Activated CD4-positive, alpha-beta T cell treated with anti-CD3 and anti-CD28 coated beads, Interleukin-2, Interleukin-6, amounts not matched to agents 100 ng/mL and 50 ng/mL, durations not matched to agents 16 hours and 8 hours (primary cell): ENCODE measurements at regions not wholly inside any gene's neighbourhood (a gene's known extent, or its start where the extent isn't known, plus 50 kb on each side); places are given as distances from the start of the nearest gene placed in this dataset.
"Not testable (repeated sequence)": the region's sequence is repeated elsewhere in the genome, so short reads cannot be mapped to it uniquely, and the experiment has no call there.

Experiments used
- DNase-seq: peaks from one replicate; pipeline ENCODE4 v3.0.0-alpha.2; 2020

DNA sequence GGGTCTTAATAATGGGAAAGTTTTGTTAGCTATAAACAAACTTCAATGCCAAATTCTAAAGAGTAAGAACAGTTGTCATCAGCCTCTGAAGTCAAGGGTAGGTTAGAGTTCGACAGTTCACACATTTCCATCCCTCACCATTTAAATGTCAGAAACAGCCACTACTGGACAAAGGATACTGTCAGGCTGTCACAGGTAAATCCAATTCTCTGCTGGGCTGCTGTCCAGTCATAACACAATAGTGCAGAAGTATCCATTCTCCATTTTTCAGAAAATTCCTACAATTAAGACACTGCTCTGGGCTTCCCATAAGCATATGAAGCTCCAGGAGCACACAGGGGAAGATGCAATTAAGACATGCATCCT is 221.4 kb downstream of the RPS29 start:
- no peak for DNase-seq

- no peak for DNase-seq
Observed at GRCh38 chr14:49363821-49364751, 222.1 kb downstream of the RPS29 start.

GRCh38 chr14:49362916-49363315 is 223.3 kb downstream of the RPS29 start:
- no peak for DNase-seq

DNA sequence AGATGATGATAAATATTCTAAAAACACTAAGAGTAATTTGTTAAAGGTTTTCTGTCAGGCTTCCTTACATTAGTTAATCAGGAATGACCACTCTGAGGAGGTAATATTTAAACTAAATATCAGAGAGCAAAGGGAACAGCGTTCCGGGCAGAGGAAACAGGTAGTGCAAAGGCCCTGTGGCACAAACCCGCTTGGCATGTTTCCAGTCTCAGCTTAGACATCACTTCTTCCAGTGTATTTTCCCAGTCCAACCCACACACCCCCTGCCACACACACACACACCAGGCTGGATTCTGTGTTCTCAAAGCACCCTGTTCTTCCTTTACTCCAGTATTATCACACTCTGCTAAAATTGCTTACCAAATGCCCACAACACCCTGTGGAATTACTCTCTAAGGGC is 247.1 kb downstream of the RPS29 start:
- DNase-seq, result no peak

GRCh38 chr14:49319810-49320209 is 266.4 kb downstream of the RPS29 start:
- DNase-seq, result no peak

DNA sequence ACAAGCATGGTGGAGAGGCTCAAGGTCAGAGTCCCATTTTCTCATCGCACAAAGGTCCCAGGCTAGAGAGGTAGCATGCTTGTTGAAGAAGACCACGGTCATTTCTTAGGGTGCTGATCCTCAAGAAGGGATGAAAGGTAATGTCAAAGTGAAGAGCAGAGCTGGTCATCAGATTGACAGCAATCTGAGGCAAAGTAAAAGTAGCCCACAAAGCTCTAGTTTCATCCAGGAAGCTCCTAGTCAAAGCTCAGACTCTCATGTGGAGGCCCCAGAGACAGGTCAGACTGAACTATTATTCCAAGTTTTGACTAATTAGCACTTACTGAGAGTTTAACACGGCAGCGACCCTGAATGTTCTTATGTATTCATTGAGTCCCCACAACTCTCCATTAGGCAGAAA is 270.6 kb downstream of the RPS29 start:
- DNase-seq, result no peak

GRCh38 chr14:49314737-49315136 is 271.4 kb downstream of the RPS29 start:
- DNase-seq, result no peak

DNA sequence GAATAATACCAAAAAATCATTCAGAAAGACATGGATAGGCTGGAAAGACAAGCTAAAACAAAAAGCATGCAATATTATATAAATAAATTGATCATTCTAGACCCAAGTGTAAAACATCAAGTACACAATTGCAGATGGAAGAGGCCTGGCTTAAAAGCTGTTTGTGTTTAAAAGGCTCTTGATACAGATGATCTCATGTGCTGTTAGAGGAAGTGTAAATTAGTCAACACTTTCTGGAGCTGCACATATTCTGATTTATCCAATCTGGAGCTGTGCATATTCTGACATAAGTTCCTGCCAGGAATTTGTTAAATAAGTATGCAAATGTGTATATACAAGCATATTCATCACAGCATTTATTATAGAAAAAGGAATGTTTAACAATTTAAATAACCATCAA is 273.1 kb downstream of the RPS29 start:
- DNase-seq, result no peak

DNA sequence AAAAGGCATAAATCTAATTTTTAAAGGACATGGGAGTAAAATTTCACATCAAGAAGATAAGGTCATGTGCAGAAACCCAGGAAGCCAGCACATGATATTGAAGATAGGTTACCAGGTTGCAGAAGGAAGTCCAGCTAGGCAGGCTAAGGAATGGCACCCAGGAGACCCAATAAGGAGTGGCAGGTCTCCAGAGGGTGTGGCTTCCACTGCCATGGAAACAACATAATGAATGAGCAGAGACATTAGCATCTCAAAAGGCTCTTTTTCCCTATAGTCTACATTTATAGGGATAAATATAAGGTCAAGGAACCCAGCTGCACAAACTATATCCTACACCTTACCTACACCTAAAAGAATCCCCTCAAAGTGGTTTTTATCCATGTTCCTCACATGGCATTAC is 275.9 kb downstream of the RPS29 start:
- DNase-seq, result no peak

- peak; percentile 38 for DNase-seq
Observed at GRCh38 chr14:49306152-49306751, 279.9 kb downstream of the RPS29 start.

GRCh38 chr14:49303946-49304516 is 282.1 kb downstream of the RPS29 start:
- DNase-seq, result no peak

DNA sequence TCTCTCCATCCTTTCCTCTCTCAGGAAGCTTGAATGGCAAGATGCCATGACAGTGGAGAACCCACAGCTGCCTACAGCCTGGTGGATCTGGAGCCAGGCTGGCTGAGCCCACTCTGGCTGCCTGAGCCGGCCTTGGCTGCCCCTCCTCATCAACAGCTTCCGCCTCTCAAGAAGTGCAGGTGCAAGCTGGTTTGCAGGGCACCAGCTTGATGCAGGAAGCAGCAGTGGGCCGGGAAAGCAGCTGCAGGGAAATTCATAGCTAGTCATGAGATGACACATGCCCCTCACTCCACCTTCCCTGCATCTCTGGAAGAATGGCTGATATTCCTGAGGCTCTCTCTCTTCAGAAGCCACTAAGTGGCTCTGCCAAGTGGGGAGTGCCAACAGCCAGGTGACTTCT is 289.1 kb downstream of the RPS29 start:
- DNase-seq, result no peak

- DNase-seq, result no peak
Observed at GRCh38 chr14:49294621-49295148, 291.5 kb downstream of the RPS29 start.

DNA sequence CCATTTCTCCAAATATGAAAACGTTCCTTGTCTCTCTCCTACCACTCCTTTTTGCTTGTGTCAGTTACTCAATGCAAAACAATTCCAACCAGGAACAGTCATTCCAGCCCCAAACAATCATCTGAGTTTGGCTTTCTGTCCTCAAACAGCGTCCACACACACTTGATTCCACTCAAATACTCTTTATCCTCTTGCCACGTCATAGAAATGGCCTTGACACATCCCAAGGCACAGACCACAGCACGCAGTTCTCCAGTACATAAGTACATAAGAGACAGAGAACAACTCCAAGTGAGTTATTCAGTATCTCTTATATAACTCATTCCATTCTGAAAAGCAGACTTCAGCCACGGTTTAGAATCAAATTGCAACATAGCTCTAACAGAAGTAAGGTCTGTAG is 299.2 kb downstream of the RPS29 start:
- no peak for DNase-seq

- no peak for DNase-seq
Observed at GRCh38 chr14:49286257-49286983, 299.8 kb downstream of the RPS29 start.

DNA sequence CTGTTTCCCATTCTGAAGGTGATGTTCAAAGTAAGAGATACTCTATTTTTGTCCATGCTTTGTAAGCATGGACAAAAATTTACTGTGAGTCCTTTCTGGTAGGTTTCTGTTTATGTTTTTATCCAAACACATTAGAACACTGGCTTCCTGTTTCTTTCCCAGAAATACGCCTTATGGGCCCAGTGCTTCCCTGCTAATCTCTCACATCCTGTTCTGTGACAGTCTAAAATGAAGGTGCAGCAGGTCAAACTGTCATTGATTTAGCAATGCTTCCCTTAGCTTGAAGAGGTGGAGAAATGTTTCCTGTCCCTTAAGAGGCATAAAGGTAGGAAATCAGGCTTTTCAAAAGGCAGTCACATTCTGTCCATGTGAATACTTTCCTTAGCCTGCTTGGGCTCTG is 305.6 kb downstream of the RPS29 start:
- DNase-seq, result no peak

DNA sequence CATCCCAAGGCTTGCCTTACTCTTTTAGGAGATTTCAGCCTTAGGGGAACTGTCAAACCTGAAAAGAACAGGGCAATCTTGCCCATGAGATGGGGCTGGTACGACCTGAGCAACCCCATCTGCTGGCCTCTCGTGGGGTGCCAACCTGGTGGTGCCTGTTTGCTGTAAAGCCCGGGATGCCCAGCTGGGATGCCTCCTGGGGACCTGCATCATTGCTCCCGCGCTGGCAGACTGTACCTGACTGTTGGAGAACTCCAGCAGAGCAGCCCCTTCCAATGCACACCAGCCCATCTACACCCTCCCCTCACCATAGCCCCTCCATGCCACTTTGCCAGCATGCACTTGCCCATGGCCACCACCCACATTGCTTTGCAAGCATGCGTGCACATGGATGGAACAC is 335.7 kb downstream of the RPS29 start:
- no peak for DNase-seq

GRCh38 chr14:49250109-49250508 is 336.1 kb downstream of the RPS29 start:
- DNase-seq, result no peak

DNA sequence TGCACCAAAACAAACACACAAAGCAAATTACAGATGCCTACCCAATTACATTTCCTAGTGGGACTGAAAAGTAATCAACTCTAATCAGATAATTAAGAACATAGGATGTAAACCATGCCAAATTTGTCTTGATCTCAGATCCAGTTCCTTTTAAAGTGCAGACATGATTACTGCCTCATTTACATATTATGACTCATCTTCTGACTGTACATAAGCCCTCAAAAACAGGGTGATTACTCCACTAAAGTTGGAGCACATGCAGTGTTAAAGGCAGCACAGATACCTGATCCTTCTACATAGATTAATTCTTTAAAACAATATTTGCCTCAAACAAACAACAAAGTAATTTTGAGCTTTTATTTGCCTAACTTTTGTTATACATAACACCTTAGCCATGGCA is 337.2 kb downstream of the RPS29 start:
- no peak for DNase-seq

DNA sequence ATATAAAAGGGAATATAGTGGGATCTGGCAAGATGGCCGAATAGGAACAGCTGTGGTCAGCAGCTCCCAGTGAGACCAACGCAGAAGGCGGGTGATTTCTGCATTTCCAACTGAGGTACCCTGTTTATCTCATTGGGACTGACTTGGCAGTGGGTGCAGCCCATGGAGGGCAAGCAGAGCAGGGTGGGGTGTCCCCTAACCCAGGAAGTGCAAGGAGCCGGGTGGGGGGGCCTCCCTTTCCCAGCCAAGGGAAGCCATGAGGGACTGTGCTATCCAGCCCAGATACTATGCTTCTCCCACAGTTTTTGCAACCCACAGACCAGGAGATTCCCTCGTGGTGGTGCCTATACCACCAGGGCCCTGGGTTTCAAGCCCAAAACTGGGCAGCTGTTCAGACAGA is 342.4 kb downstream of the RPS29 start:
- not testable (repeated sequence) for DNase-seq

DNA sequence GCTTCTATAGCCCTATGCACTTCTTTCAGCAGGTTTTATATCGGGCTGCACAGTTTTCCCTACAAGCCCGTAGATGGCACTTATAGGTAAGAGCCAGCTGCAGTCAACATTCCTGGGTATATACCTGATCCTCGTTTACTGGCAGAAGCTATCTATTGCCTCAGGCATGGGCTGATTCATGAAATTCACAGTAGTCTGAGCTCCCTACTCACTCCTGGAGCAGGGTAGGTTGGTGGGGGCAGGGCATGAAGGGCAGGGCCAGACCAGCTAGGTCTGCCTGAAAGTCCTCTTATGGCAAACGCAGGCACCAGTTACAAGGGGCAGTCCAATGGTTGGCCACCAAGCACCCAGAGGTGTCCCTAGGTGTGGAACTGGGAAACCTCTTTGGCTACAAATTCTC is 345.8 kb downstream of the RPS29 start:
- no peak for DNase-seq

- DNase-seq, result no peak
Observed at GRCh38 chr14:49228552-49228951, 357.6 kb downstream of the RPS29 start.

- no peak for DNase-seq
Observed at GRCh38 chr14:49221316-49221715, 364.9 kb downstream of the RPS29 start.
